ENCODE measurements at regions not wholly inside any gene's neighbourhood (a gene's known extent, or its start where the extent isn't known, plus 50 kb on each side); places are given as distances from the start of the nearest gene placed in this dataset.
A peak's percentile ranks its signal among the peaks of the same experiment; 100 is the strongest.

DNA sequence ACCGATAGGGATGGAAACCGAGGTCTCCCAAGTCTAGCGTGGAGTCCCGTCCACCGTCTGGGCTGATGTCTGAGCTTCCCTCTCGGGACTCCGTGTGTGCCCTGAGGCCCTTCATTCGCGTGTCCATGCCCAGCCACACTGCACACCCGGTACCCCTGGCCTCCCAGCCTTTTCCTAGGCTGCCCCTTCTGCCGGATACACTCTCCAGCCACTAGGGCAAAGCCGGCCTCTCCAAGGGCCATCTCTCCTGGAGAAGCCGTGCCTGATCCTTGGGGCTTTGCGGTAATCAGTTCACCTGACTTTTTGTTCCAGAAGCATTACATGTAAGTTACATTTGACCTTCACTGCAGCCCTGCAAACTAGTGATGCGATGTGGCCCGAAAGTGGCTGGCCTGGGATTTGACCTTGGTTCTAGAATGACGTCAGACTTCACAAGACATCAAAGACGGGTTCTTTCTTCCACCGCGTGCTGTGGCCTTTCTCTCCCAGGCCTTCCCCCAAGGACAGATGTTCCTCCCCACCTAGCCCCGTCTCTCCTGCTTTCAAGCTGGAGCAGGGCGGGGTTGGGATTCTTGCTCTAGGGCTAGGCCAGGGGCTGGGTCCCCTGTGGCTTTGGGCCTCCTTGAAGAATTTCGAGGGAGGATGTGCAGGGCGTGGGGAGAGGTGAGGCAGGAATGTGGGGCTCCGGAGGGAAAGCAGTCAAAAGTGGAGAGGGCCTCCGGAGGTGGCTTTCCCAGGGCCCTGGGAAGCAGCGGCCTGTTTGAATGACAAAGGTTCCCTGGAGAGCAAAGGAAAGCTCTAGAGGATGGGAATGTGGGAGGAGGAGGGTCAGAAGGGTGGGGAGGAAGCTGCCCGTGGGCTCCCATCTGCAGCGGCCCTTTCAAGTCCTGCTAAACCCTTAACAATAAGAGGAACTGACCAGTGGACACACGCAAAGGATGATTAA is 49.7 kb upstream of the SLC2A1 start (continued):
- TF ChIP-seq ARHGAP35 (CRISPR knock-in tag; IDR thresholded peaks at IDR 0.05; ENCODE audit: borderline replicate concordance) (no peak), NFE2 (CRISPR knock-in tag; IDR thresholded peaks at IDR 0.05) (no peak), ZNF180 (CRISPR knock-in tag; IDR thresholded peaks at IDR 0.05; ENCODE audit: borderline replicate concordance, low read depth) (no peak), CCDC6 (CRISPR knock-in tag; IDR thresholded peaks at IDR 0.05) (no peak), HDAC6 (IDR thresholded peaks at IDR 0.05; ENCODE audit: low read depth, low read length) (no peak), SMARCC2 (IDR thresholded peaks at IDR 0.05) (no peak), ZNF83 (CRISPR knock-in tag; IDR thresholded peaks at IDR 0.05; ENCODE audit: borderline replicate concordance) (no peak), NONO (IDR thresholded peaks at IDR 0.05) (no peak), NONO (CRISPR knock-in tag; conservative IDR thresholded peaks at IDR 0.05) (no peak), MEIS1 (CRISPR knock-in tag; IDR thresholded peaks at IDR 0.05; ENCODE audit: borderline replicate concordance) (no peak), ISL2 (CRISPR knock-in tag; IDR thresholded peaks at IDR 0.05) (peak; percentile 20; the same call in 1 of the 2 replicates), TAF1 (CRISPR knock-in tag; IDR thresholded peaks at IDR 0.05) (0 out of 2 replicates have a peak, but pooled peaks have one; percentile 21), KDM4B (CRISPR knock-in tag; IDR thresholded peaks at IDR 0.05) (no peak), ZNF546 (CRISPR knock-in tag; conservative IDR thresholded peaks at IDR 0.05) (no peak), ZBTB21 (CRISPR knock-in tag; IDR thresholded peaks at IDR 0.05) (peak; percentile 94), ZMAT3 (CRISPR knock-in tag; conservative IDR thresholded peaks at IDR 0.05) (no peak), MAFG (CRISPR knock-in tag; IDR thresholded peaks at IDR 0.05) (no peak), NR2F1 (CRISPR knock-in tag; IDR thresholded peaks at IDR 0.05) (peak; percentile 27 to 61; a peak in 1 of 4 replicates), ZNF747 (CRISPR knock-in tag; IDR thresholded peaks at IDR 0.05; ENCODE audit: borderline replicate concordance) (no peak), RORA (CRISPR knock-in tag; IDR thresholded peaks at IDR 0.05) (no peak), SRY (CRISPR knock-in tag; IDR thresholded peaks at IDR 0.05) (no peak), XRCC5 (optimal IDR thresholded peaks at IDR 0.05; ENCODE audit: low read length) (no peak), ZSCAN30 (CRISPR knock-in tag; IDR thresholded peaks at IDR 0.05) (no peak)
- TF ChIP-seq, protein P1, sequence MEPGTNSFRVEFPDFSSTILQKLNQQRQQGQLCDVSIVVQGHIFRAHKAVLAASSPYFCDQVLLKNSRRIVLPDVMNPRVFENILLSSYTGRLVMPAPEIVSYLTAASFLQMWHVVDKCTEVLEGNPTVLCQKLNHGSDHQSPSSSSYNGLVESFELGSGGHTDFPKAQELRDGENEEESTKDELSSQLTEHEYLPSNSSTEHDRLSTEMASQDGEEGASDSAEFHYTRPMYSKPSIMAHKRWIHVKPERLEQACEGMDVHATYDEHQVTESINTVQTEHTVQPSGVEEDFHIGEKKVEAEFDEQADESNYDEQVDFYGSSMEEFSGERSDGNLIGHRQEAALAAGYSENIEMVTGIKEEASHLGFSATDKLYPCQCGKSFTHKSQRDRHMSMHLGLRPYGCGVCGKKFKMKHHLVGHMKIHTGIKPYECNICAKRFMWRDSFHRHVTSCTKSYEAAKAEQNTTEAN (CRISPR knock-in tag; conservative IDR thresholded peaks at IDR 0.05), result no peak
- TF ChIP-seq, protein P2, sequence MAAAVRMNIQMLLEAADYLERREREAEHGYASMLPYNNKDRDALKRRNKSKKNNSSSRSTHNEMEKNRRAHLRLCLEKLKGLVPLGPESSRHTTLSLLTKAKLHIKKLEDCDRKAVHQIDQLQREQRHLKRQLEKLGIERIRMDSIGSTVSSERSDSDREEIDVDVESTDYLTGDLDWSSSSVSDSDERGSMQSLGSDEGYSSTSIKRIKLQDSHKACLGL (CRISPR knock-in tag; IDR thresholded peaks at IDR 0.05), result no peak
- TF ChIP-seq, protein P3, sequence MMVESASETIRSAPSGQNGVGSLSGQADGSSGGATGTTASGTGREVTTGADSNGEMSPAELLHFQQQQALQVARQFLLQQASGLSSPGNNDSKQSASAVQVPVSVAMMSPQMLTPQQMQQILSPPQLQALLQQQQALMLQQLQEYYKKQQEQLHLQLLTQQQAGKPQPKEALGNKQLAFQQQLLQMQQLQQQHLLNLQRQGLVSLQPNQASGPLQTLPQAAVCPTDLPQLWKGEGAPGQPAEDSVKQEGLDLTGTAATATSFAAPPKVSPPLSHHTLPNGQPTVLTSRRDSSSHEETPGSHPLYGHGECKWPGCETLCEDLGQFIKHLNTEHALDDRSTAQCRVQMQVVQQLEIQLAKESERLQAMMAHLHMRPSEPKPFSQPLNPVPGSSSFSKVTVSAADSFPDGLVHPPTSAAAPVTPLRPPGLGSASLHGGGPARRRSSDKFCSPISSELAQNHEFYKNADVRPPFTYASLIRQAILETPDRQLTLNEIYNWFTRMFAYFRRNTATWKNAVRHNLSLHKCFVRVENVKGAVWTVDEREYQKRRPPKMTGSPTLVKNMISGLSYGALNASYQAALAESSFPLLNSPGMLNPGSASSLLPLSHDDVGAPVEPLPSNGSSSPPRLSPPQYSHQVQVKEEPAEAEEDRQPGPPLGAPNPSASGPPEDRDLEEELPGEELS (CRISPR knock-in tag; IDR thresholded peaks at IDR 0.05), result no peak

Data from HepG2 (cell line).